ENCODE measurements at regions not wholly inside any gene's neighbourhood (a gene's known extent, or its start where the extent isn't known, plus 50 kb on each side); places are given as distances from the start of the nearest gene placed in this dataset.

GRCh38 chr6:37113976-37114375 is 56.0 kb upstream of the PIM1 start:
- Mint-ChIP-seq H3K9me3 (no peaks in the 10 kb centered on the region), H3K4me3 (no peak overlapping the region), H3K27me3 (peaks cover 2% of the 10 kb centered on the region), H3K27ac (no peak overlapping the region), H3K4me1 (peaks cover 7% of the 10 kb centered on the region), H3K36me3 (no peaks in the 10 kb centered on the region)
- ATAC-seq (ENCODE audit: low read depth) (no peak), DNase-seq (ENCODE audit: low spot score in 2 of 2) (no peak)

DNA sequence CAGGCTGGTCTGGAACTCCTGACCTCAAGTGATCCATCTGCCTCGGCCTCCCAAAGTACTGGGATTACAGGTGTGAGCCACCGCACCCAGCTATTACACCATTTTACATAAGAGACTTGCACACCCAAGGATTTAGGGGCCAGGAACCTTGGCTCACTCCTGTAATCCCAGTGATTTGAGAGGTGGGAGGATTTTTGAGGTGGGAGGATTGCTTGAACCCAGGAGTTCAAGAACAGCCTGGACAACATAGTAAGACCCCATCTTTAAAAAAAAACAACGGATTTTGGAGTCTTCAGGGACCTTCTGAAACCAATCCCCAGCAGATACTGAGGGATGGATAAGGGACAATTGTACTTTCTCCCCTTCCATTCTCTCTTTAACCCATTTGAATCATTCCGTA is 55.3 kb upstream of the PIM1 start:
- H3K4me3 Mint-ChIP-seq, result no peak overlapping the region
- no peaks in the 10 kb centered on the region for H3K9me3 Mint-ChIP-seq
- DNase-seq (ENCODE audit: low spot score in 2 of 2) (no peak), ATAC-seq (ENCODE audit: low read depth) (no peak)
- H3K36me3 Mint-ChIP-seq, result no peaks in the 10 kb centered on the region
- H3K27me3 Mint-ChIP-seq, result peaks cover 2% of the 10 kb centered on the region
- peaks cover 12% of the 10 kb centered on the region for H3K4me1 Mint-ChIP-seq
- H3K27ac Mint-ChIP-seq, result no peak overlapping the region

GRCh38 chr6:37115236-37115895 is 54.6 kb upstream of the PIM1 start:
- peaks cover 12% of the 10 kb centered on the region for H3K4me1 Mint-ChIP-seq
- H3K4me3 Mint-ChIP-seq, result no peak overlapping the region
- H3K27ac Mint-ChIP-seq, result no peak overlapping the region

GRCh38 chr6:37116326-37116725 is 53.6 kb upstream of the PIM1 start:
- H3K27ac Mint-ChIP-seq, result no peak overlapping the region
- DNase-seq (ENCODE audit: low spot score in 2 of 2) (no peak), ATAC-seq (ENCODE audit: low read depth) (peak; percentile 41)
- peaks cover 2% of the 10 kb centered on the region for H3K27me3 Mint-ChIP-seq
- H3K36me3 Mint-ChIP-seq, result no peaks in the 10 kb centered on the region
- no peaks in the 10 kb centered on the region for H3K9me3 Mint-ChIP-seq
- H3K4me1 Mint-ChIP-seq, result peaks cover 5% of the 10 kb centered on the region
- H3K4me3 Mint-ChIP-seq, result no peak overlapping the region

More at GRCh38 chr6:37115236-37115895, 54.6 kb upstream of the PIM1 start:
- no peak for DNase-seq (ENCODE audit: low spot score in 2 of 2)
- no peaks in the 10 kb centered on the region for H3K36me3 Mint-ChIP-seq
- H3K27me3 Mint-ChIP-seq, result peaks cover 2% of the 10 kb centered on the region
- no peaks in the 10 kb centered on the region for H3K9me3 Mint-ChIP-seq
- no peak for ATAC-seq (ENCODE audit: low read depth)

- Mint-ChIP-seq H3K27me3 (peaks cover 4% of the 10 kb centered on the region), H3K4me3 (no peak overlapping the region), H3K27ac (no peak overlapping the region), H3K9me3 (no peaks in the 10 kb centered on the region), H3K4me1 (peaks cover 5% of the 10 kb centered on the region), H3K36me3 (no peaks in the 10 kb centered on the region)
- ATAC-seq (ENCODE audit: low read depth) (no peak), DNase-seq (ENCODE audit: low spot score in 2 of 2) (no peak)
Observed at GRCh38 chr6:37119387-37119886, 50.5 kb upstream of the PIM1 start.

All from memory B cell (primary cell).